GF-D8 (cell line): ENCODE measurements at regions not wholly inside any gene's neighbourhood (a gene's known extent, or its start where the extent isn't known, plus 50 kb on each side); places are given as distances from the start of the nearest gene placed in this dataset.

Experiments used
- DNase-seq: peaks from one replicate; lab custom pipeline; 2025; lab: John Stamatoyannopoulos, UW

GRCh38 chr19:31706691-31707620 lies 357.7 kb upstream of the TSHZ3 start:
- DNase-seq: no peak

GRCh38 chr19:31708520-31708919 lies 359.3 kb upstream of the TSHZ3 start:
- DNase-seq: no peak

DNA sequence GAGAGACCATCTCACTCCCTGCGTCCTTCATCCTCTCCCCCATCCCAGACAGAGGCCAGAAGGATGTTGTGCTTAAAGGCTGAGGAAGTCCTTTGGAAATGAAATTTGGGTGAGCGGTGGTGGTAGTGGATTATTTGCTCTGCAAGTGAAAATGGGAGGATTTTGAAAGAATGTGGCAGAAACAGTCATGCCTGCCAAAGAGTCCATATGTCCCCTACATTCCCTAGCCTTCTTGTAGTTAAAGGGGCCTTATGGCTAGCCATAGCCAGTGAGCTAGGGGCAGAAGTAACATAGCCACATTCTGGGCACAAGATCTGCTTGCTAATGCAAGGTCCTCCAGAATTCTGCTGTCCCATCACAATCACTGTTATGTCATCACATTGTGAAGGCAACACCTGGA lies 360.2 kb upstream of the TSHZ3 start:
- no peak for DNase-seq

GRCh38 chr19:31715249-31715945 lies 366.2 kb upstream of the TSHZ3 start:
- DNase-seq: no peak

DNA sequence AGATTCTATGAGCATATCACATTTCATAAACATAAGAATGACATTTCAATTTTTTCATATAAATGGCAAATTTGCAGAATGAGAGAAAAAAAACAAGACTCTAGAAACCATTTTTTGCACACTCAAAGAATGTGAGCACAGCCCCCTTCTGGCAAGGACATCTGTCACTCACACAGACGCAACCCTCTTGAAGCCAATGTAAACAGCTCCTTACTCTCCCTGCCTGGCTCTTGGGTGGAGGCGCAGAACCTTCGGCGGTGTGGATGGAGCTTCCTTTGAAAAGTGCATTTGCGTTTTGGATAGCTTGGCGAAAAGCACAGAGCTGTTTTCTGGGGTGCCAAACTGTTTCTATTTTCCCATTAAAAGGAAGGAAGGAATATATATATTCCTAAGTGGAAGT lies 367.6 kb upstream of the TSHZ3 start:
- DNase-seq: no peak

- no peak for DNase-seq
These were observed 368.2 kb upstream of the TSHZ3 start for GRCh38 chr19:31717269-31717923.

- no peak for DNase-seq
These were observed 368.8 kb upstream of the TSHZ3 start for GRCh38 chr19:31718032-31718431.

DNA sequence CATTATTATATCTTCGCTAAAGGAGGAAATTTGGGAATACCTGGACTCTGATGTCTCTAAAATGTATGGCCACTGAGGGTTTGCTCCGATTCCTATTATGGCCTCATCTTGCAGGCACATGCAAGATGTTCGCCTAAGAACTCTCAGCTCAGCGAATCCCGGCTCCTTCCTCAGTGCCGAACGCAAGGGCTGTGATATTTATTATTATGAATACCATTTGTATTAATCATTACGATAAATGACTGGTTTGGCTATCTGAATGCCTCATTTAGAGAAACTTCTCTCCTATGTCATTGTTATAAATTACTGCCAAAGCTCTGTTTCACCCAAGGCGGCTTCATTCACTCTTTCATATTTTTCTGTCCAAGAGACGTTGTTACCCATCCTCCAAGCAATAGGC lies 369.7 kb upstream of the TSHZ3 start:
- DNase-seq: no peak

GRCh38 chr19:31723101-31723500 lies 373.9 kb upstream of the TSHZ3 start:
- no peak for DNase-seq

GRCh38 chr19:31725051-31725450 lies 375.8 kb upstream of the TSHZ3 start:
- DNase-seq: no peak

- no peak for DNase-seq
These were observed 378.3 kb upstream of the TSHZ3 start for GRCh38 chr19:31727536-31727935.

GRCh38 chr19:31730270-31730669 lies 381.0 kb upstream of the TSHZ3 start:
- DNase-seq: no peak

DNA sequence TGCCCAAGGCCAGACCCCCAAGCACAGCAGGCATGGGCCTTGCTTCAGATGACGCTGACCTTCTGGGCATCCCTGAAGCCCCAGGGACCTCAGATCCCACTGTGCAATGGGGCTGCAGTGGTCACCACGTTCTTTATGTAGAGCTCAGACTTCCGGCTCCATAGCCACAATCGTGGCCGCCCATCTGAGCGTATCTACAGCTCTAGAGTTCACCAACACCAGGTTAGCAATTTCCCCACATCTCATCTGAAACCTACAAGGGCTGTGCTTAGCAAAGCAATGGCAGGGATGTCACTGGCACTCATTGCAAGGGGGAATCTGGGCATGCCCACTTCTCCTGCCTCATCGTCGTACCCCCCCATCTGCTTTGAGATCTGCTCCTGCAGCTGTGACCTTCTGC lies 384.4 kb upstream of the TSHZ3 start:
- no peak for DNase-seq

- DNase-seq: no peak
These were observed 393.0 kb upstream of the TSHZ3 start for GRCh38 chr19:31742249-31742648.

GRCh38 chr19:31745731-31746130 lies 396.5 kb upstream of the TSHZ3 start:
- no peak for DNase-seq

GRCh38 chr19:31749231-31749630 lies 400.0 kb upstream of the TSHZ3 start:
- DNase-seq: no peak

DNA sequence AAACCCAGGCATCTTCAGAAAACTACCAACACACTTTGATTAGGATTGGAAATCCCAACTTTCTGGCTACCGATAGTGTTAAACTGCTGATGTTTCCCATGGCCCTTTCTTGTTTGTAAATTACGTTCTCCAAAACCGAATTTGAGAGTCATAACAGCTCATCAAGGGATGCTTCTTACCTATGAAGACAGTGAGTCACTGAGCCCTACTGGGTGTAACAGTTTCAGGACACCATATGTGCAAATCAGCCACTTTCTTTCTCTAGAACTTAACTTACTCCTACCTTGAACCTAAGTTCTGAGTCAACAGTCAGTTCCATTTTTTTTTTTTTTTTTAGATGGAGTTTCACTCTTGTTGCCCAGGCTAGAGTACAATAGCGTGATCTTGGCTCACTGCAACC lies 410.1 kb upstream of the TSHZ3 start:
- DNase-seq: no peak

DNA sequence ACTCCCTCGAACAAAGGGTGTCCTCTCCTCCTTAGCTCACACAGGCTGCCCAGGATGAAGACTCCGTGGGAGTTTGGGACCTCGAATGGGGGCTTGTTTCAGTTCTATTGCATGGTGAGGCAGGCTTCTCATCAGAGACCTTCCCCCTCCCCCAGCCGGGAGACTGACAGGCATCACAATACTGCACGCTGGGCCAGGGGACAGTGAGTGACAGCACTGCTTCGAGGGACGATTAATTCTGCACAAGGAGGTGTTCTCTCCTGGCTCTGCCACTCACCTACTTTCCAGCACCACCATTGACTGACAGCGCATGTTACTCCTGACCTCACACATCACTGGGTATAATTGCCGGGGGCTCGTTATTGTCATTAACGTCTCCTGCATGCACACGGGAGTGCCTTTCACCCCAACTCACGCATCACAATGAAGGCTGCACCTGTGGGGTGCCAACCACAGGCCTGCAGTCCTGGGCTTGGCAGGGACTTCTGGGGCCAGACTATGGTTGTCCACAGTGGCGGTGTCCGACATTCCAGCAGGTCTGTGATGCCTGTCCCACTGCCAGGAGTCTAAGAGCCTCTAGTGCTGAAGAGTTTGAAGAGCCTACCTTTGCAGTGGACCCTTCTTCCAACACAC lies 412.2 kb upstream of the TSHZ3 start:
- DNase-seq: no peak

DNA sequence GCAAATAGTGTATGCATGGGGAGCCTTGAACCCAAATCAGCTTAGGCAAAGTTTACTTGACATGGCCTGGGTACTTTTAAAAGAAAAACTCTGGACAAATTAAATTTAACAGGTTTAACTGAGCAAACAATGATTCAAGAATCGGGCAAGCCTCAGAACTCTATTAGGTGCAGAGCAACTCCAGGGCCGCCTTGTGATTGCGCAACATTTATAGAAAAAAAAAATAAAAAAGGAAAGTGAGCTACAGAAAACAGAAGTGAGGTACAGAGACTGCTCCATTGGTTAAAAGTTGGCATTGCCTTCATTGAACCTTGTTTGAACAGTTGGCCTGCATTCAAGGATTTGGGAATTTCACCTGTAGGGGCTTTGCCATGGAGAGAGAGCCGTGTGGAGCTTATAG lies 421.0 kb upstream of the TSHZ3 start:
- no peak for DNase-seq

GRCh38 chr19:31772915-31773314 lies 423.7 kb upstream of the TSHZ3 start:
- no peak for DNase-seq

GRCh38 chr19:31781542-31781941 lies 432.3 kb upstream of the TSHZ3 start:
- DNase-seq: no peak

GRCh38 chr19:31783592-31783991 lies 434.4 kb upstream of the TSHZ3 start:
- no peak for DNase-seq
